ENCODE measurements at regions not wholly inside any gene's neighbourhood (a gene's known extent, or its start where the extent isn't known, plus 50 kb on each side); places are given as distances from the start of the nearest gene placed in this dataset.

- TF ChIP-seq, protein P1, sequence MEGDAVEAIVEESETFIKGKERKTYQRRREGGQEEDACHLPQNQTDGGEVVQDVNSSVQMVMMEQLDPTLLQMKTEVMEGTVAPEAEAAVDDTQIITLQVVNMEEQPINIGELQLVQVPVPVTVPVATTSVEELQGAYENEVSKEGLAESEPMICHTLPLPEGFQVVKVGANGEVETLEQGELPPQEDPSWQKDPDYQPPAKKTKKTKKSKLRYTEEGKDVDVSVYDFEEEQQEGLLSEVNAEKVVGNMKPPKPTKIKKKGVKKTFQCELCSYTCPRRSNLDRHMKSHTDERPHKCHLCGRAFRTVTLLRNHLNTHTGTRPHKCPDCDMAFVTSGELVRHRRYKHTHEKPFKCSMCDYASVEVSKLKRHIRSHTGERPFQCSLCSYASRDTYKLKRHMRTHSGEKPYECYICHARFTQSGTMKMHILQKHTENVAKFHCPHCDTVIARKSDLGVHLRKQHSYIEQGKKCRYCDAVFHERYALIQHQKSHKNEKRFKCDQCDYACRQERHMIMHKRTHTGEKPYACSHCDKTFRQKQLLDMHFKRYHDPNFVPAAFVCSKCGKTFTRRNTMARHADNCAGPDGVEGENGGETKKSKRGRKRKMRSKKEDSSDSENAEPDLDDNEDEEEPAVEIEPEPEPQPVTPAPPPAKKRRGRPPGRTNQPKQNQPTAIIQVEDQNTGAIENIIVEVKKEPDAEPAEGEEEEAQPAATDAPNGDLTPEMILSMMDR (IDR thresholded peaks at IDR 0.05), result no peak
- no peak for TF ChIP-seq EZH2 (IDR thresholded peaks at IDR 0.05; ENCODE audit: borderline replicate concordance, insufficient read depth, low read depth, low read length, poor library complexity, severe bottlenecking)
Measured at GRCh38 chr12:83388551-83388950, 701.8 kb downstream of the TMTC2 start.

All from B cell (primary cell).